HG03039 (cell line): ENCODE measurements at regions not wholly inside any gene's neighbourhood (a gene's known extent, or its start where the extent isn't known, plus 50 kb on each side); places are given as distances from the start of the nearest gene placed in this dataset.

ENCODE experiments used
- ATAC-seq: cut with Tn5 transposase; IDR thresholded peaks from one replicate; pipeline ENCODE4 v1.9.1; 2021; ENCODE audit warnings: mild to moderate bottlenecking, moderate library complexity; ENCODE audit not compliant: unreplicated experiment

DNA sequence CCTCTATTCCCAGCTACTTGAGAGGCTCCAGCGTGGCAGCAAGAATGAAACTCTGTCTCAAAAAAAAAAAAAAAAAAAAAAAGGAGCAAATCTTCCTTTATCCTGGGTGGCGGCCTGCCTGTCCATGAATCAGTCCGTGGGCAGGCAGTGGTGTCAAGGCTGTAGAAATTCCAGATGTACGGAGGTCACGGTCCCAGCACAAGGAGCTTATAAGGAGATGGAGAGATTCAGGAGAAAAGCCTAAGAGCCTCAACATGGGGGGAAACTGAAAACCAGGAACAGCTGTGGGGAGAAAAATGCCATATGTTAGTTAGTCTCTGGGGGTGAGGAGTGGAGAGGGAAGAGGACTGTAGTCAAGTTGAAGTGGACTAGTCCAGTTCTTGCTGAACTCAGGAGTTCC lies 130.5 kb upstream of the CRY1 start:
- no peak for ATAC-seq

DNA sequence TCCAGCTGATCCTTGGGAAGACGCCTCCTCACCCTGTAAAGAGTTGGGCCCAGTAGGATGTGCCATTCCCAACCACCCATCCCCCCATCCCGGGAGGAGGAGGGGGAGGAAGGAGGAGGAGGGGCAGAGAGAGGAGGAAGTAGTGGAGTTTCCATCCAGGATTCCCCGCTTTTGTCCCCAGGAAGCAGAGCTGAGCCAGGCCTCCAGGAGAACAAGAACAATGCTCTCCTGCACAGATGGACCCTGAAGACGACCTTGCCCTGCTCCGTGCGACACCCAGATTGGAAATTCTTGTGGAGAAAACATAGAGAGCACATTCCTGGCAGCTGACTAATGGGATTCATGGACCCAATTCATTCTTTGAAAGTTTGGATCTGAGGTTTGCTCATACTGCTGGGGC lies 132.3 kb upstream of the CRY1 start:
- no peak for ATAC-seq

DNA sequence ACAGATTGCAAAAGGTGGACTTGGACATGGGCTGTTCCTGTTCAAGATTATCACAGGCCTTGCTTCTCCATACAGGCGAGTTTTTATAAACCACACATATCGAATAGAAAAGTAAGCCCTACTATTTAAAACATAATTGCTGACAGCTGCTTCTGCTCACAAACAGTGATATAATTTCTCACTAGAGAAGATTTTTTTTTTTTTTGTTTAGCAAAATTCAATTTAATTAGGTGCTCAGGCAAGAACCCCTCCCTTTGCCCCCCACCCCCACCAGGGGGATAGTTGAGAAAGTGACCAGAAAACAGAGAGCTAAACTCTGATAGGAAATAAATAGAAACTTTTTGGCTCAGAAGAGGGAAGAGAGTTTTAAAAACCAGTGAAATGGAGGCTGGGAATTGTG lies 132.8 kb upstream of the CRY1 start:
- no peak for ATAC-seq

DNA sequence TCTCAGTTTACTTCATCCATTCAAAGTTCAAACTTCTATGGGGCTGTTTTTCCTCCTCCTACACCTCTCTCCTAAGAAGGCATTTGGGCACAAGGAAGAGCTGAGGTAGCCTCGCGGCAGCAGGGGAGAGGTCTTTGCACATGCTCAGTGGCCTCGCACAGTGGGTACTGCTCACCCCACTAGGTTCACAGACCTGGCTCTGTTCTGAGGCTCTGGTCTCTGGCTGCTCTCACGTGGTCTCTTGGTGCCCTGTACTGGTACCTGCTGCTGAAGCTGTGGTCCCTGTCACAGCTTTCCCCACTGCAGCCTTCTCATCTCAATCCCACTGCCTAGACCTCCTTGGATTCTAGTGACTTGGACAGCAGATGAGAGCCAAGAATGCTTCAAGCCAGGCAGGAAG lies 134.7 kb upstream of the CRY1 start:
- ATAC-seq = no peak

DNA sequence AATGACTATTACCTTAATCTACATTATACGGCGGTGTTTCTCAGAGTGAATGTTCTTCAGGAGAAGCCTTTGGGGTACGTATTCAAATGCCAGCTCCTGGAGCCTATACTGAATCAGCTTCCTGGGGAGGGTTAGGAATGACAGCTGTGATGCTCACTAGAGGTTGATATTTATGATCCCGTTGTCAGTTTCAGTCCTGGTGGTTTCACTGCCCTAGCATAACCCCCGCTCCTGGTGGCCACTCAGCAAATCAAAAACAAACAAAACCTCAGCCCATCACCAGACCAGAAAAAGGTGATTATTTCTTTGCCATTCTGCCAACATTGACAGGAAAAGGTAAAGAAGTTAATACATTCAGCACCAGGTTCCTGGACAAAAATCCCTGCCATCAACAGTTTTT lies 136.5 kb upstream of the CRY1 start:
- no peak for ATAC-seq

DNA sequence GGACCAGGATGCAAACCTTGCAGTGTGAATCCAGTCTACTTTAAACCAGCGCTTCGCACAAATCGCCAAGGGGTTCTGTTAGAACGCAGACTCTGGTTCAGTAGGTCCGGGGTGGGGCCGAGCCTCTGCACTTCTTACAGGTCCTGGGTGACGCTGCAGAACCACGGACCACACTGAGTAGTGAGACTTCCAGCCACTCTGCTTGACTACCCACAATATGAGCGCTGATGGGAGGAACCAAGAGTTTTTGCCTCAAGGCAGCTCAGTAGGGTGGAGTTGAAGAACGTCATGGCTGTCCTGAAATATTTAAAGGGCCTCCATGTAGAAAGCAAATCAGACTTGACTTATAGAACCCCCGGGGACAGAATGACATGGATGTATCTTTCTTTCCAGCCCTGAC lies 138.0 kb upstream of the CRY1 start:
- ATAC-seq = no peak

DNA sequence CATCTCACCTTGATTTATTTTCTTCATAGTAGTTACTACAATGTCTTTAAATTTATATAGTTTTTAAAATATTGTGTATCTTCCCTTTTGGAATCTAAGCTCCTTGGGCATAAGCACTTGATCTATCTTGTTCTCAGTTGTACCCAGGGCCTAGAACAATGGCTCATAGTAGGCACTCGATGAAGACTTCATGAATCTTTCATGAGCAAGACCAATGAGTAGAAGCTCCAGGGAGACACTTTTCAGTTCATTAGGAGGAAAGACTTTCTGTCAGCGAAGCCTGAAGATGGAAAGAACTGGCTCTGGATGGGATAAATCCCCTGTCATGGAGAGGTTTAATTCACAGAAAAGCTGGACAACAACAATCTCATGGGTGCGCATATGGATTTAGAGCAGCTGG lies 140.2 kb upstream of the CRY1 start:
- ATAC-seq = no peak

DNA sequence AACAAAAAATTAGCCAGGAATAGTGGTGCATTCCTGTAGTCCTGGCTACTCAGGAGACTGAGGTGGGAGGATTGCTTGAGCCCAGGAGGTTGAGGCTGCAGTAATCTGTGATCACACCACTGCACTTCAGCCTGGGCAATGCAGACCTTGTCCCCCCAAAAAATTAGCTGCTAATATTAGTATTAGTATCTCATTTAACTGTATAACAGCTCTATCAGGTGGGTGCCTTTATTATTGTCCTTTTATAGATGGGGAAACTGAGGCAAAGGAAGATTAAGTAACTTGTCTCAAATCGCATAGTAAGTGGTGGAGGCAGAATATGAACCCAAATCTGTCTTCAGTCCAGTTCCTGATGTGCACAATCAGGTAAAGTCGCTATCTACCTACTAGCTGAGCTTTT lies 142.3 kb upstream of the CRY1 start:
- ATAC-seq = no peak

DNA sequence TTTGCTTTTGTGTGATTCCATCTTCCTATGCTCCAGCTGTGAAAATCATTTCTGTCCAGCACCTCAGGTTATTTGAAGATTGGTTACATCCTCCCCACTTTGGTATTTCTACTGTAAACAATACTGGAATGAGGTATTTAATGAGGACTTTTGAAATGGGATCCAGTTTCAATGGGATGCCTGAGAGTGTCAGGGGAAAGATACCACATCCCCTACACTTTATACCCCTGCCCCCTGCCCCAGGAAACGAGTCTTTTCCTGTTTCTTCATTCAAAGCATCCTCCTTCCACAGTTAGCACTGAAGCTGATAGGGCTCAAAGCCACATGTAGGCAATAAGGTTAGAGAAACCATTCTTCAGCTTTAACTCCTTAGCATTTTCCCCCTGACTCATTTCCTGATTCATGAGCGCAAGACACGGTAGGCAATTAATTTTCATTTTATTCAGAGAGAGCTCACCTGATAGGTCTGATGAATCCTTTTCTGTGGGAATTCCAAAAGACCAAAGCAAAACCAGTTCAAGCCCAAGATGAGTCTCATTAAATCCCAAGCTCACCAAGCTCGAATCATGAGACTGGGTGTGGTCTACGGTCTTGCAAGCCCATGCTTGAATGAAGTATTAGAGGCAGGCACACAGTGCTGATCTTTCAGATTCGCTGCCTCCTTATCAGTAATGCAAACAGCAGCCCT lies 143.6 kb upstream of the CRY1 start:
- ATAC-seq = no peak

DNA sequence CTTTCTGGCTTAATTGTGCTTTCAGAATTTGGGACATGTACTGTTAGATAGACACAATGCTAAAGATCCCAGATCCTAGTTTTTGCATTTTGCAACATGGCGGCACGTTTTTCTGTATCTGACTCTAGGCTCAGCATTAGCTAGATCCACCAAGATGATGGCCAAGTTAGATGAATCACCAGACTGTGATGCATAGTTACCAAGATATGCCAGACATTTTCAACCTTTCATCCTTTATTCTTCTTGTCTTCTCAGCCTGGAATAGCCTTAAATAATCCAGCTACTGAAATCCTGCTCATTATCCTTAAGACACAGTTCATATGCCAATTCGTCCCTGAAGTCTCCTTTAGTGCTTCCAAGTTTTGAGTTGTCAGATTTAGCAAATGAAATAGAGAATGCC lies 144.9 kb upstream of the CRY1 start:
- no peak for ATAC-seq

DNA sequence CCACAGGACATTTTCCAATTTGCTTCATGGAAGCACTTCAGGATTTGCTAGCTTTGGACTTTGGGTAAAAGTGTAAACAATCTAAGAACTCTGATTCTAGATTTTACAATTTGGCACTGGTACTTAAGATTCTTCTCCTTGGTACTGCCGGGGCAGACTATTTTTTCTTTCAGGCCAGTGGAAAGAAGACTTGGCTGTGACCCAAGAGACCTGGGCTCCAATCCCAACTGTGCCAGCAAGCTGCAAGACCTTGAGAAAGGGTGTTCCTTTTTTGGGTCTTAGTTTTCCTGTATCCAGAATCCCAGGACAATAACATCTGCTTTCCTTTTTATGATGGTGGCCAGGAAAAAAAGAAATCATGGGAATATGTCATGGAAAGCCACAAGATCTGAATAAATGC lies 148.1 kb upstream of the CRY1 start:
- no peak for ATAC-seq

DNA sequence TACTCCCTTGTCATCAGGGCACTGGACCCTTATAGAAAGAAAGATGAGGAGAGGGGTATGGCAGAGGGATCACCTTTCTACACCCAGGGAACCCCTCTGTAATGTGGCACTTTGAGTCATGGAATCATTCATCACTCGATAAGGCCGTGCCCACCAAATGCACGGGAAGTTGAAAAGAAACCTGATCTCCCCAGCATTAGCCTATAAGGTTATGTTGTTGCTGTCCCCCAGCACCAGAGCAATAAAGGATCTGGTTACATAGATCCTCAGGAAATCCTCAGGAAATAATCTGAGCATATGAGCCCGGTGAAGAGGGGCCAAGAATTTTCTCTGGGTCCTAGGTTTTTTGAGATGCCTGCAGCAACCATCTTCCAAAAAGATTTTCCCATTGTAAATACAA lies 148.8 kb upstream of the CRY1 start:
- ATAC-seq = no peak

DNA sequence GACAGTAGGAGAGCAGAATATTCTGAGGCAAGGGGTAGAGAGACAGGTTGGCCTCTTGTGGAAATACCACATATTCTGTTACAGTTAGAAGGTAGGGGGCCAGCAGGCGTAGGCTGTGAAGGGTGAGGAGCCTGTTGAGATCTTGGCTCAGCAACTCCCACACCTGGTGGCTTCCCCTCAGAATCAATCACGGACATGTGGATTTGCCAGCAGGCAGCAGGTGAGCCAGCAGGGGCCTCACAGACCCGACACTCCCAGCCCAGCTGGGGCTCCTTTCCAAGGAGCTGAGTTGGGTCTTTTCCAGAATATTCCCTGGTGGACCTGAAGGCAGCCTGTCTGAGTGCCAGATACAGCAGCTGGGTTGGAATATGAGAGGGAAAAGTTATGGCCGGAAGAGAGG lies 150.0 kb upstream of the CRY1 start:
- no peak for ATAC-seq

DNA sequence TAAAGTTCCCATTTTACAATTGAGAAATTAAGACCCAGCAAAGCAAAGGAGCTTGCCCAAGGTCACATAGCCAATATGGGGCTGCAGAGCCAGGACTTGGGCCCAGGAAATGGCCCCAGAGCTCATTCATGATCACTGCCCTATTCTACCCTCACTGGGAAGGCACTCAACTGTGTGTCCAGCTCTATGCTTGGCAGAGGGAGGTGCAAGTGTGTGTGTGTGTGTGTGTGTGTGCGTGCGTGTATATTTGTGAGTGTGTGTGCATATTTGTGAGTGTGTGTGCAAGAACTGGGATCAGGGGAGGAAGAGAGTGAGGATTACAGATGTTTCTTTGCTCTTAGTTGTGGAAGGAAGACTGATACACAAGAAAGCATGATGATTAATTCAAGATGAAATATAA lies 151.2 kb upstream of the CRY1 start:
- no peak for ATAC-seq

DNA sequence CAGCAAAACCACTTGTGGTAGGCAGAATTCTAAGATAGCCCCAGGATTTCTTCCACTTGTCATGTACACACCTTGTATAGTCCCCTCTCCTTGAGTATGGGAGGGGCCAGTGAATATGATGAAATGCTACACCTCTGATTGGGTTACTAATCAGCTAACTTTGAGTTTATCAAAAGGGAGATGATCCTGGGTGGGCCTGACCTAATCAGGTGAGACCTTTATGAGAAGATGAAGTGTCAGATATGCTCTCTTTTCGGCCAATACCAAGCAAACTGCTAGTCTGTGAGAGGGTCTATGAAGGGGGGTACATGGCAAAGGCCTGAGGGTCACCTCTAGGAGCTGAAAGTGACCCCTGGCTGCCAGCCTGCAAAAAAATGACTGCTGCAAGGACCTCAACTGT lies 154.3 kb upstream of the CRY1 start:
- ATAC-seq = no peak

DNA sequence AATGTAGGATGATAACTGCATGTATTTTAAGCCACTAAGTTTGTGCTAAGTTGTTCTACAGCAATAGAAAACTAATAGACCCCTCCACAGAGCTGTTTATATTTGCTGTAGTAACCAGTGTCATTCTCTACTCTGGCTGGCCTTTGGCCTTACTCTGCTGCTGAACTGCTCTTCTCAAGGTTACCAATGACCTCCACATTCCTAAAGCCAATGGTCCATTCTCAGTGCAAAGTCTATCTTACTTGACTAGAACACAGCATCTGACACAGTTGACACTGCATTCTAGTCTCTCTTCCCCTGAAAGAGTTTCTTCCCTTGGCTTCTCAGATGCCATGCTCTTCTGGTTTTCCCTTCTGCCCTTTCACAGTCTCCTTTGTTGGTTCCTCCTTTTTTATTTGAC lies 154.8 kb upstream of the CRY1 start:
- no peak for ATAC-seq

DNA sequence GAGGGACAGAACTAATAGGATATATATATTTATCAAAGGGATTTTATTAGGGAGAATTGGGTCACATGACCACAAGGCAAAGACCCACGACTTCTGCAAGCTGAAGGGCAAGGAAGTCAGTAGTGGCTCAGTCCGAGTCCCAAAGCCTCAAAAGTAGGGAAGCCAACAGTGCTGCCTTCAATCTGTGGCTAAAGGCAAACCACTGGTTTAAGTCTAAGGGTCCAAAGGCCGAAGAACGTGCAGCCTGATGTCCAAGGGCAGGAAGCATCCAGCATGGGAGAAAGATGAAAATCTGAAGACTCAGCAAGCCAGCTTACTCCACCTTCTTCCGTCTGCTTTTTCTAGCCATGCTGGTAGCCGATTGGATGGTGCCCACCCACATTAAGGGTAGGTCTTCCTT lies 157.9 kb upstream of the CRY1 start:
- ATAC-seq = no peak

DNA sequence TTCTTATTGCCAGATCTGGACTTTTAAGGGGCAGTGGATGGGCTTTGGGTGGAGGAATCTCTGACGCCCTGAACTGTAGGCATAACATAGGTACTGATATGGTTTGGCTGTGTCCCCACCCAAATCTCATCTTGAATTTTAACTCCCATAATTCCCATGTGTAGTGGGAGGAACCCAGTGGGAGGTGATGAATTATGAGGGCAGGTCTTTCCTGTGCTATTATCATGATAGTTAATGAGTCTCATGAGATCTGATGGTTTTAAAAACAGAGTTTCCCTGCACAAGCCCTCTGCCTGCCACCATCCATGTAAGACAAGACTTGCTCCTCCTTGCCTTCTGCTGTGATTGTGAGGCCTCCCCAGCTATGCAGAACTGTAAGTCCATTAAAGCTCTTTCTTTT lies 160.0 kb upstream of the CRY1 start:
- ATAC-seq = no peak

DNA sequence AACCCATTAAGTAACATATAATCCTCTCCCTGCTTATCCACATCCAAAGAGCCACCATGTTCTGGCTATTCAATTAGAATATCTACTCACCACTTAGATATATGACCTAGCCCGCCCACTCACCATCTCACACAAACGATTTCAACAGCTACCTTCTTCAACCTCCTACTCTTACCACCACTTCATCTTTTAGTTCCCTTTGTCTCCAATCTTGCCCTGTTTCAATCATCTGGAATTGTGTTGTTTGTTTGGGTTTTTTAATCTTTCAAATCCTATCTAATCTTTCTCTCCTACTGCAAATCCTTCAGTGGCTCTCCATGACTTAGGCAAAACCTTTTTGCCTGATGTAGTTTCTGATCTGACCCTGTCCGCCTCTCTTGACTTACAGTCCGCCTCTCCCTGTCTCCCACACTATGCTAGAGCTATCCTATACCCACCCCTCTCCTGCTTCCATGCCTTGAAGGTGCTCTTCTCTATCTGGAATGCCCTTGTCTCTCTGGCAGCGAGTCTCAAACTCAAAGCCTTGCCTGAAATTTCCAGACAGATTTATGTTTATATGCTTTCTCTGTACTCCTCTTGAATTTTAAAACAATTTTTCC lies 161.0 kb upstream of the CRY1 start:
- ATAC-seq = no peak

DNA sequence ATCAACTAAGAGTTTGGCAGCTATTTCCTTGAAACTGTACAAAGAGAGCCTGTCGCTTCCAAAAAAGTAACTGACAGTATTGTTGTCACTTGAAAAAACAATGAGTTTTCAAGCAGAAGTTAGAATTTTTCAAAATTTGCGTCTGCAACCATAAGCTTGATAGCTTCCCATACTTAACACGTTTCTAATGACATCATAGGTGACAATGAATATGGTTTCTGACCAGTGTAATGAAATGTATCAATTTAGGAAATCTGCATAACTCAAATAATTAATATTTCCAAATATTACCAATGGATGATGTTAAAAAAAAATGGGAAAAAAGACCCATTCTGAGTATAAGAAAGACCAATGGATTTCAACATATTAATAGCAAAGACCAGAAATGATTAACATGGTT lies 165.4 kb upstream of the CRY1 start:
- ATAC-seq = no peak

DNA sequence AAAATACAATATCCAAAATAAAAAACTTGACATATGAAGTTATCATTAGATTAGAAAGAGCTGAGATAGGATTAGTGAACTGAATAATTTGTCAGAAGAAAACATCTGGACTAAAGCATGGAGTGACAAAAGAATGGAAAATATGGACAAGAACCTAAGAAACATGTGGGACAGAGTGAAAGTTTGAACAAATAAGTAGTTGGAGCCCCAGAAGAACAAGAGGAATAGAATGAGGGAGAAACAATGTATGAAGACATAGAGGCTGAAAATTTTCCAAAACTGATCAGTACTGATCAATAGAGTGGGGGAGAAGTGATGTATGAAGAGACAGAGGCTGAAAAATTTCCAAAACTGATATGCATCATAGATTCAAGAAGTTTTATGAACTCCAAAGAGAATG lies 170.6 kb upstream of the CRY1 start:
- ATAC-seq = no peak

DNA sequence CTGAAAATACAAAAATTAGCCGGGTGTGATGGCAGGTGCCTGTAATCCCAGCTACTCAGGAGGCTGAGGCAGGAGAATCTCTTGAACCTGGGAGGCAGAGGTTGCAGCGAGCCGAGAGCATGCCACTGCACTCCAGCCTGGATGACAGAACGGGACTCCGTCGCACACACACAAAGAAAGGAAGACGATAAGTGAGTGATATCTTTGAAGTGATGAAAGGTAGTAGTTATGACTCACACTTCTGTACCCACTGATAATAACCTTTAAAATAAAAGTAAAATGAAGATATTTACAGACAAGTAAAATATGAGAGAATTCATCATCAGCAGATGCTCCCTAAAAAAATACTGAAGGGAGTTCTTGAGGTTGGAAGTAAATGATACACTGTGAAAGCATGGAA lies 171.3 kb upstream of the CRY1 start:
- no peak for ATAC-seq

DNA sequence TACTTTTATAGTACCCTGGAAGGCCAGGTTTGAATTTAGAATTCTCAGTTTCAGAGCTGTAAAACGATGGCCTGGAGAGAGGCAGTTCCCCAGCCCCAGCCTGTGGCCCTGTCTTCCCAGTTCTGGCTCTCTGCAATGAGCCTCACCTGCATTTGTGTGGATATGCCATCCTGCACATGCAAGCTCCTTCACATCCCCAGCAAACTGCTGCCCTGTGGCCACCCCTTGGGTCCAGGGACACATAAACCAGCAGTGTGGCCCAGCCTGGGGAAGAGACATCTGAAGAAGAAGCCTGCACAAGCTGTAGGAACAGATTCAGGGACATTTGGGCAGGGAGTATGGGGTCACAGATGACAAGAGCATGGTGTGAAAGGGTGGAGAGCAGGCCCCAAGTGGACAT lies 174.3 kb upstream of the CRY1 start:
- ATAC-seq = no peak
